LNCAP (cell line): ENCODE measurements at regions not wholly inside any gene's neighbourhood (a gene's known extent, or its start where the extent isn't known, plus 50 kb on each side); places are given as distances from the start of the nearest gene placed in this dataset.

ENCODE experiments used
- CTCF ChIP-seq: fragments of 450-650 bp; IDR thresholded peaks from 2 replicates; pipeline ENCODE4 v1.5.1; 2017; ENCODE audit warnings: mild to moderate bottlenecking

DNA sequence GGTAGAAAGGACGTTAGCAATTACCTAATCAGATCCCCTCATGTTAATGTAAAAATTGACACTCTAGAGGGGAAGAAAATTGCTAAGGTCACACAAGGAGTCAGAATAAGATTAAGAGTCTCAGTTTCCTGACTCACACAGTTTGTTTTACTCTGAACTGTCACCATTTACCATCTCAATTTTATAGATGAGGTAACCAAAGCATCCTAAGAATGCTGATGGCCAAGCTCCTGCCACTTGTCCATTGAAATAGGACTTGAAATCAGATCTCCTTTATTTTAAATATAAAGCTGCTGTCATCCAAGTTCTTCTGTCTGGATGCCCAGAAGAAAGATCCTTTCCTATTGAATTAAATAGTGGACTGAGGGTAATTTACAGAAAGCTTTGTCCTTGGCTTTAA is 114.8 kb upstream of the VAMP7 start:
- TF ChIP-seq CTCF: no peak

DNA sequence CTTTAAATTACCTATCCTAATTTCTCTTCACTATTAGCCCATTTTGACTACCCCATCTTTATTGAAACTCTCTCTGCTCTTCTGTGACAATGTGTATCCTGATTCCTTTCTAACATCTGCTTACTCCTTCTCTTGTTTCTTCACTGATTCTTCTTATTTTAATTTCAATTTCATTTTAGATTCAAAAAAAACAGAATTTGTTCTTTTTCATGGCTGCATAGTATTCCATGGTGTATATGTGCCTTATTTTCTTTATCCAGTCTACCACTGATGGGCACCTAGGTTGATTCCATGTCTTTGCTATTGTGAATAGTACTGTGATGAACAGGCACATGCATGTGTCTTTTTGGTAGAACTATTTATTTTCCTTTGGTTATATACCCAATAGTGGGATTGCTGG is 120.0 kb upstream of the VAMP7 start:
- TF ChIP-seq CTCF: no peak

DNA sequence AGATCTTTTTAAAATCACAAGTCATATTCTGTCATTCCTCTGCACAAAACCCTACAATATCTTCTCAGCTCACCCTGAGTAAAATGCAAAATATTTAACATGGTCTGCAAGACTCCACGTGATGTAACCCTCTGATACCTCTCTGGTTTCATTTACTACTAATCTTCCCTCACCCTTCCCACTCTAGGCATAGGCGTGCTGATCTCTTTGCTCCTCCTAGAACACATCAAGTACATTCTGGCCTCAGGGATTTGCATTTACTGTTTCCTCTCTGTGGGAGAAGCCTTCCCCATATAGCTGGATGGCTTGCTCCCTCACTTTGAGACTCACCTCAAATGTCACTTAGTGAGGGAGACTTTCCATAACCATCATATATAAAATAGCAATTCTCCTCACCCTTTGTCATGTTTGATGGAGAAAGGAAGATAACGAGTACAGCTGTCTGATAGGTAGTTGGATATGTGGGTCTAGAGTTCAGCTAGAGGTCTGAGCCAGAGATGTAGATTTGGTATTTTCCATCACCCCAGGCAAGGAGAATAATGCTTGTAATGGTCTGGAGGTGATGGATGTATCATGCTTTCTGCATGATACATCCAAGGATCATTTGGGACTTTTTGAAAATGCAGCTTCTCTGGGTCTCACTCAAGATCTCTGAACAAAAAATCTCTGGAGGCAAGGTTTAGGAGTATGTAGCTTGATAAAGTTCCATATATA is 123.9 kb upstream of the VAMP7 start:
- no peak for TF ChIP-seq CTCF

DNA sequence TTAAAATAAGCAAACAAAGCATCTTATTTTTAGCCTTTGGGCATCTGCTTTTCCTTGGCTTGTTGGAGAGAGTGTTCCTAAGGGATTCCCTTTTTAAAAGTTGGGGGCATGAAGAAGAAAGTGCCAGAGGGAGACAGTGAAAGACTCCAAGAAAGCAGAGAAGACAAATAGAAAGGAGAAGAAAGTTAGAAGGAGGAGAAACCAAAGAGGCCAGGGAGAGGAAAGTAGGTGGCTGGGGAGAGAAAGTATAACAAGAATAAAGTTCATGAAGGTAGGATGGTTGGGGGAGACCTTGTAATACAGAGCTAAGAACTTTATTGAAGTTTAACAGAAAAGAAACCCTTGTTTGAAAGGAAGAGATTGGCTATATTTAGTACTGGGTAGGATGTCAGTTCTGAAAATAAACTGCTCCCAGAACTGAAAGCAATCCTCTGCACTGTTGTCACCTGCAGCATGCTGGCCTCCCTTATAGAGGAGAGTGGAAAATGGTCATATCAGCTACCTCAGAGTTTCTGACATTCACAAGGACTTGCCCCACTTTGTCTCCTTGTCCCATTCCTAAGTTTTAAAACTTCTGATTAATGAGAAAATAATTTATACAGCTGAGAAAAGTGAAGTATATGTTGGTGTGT is 125.3 kb upstream of the VAMP7 start:
- TF ChIP-seq CTCF: no peak

GRCh38 chrX:155751131-155751530 is 130.0 kb upstream of the VAMP7 start:
- TF ChIP-seq CTCF: no peak

DNA sequence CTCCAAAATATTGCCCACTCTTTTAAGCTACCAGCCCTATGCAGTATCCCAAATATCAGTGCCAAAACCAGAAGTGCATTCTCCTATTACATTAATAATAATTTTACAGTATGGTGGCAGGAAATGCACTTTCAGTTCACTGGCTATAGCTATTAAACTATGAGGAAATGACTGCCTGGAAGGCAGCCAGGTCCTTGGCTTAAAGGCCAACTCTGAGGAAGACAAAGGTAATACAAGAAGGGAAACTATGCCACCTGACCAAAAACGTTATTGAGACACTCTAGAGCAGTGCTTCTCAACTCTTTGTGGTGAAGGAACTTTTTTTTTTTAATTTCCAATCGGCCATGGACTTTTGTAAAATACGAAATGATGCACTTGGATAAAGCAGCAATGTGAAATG is 133.6 kb upstream of the VAMP7 start:
- TF ChIP-seq CTCF: no peak

DNA sequence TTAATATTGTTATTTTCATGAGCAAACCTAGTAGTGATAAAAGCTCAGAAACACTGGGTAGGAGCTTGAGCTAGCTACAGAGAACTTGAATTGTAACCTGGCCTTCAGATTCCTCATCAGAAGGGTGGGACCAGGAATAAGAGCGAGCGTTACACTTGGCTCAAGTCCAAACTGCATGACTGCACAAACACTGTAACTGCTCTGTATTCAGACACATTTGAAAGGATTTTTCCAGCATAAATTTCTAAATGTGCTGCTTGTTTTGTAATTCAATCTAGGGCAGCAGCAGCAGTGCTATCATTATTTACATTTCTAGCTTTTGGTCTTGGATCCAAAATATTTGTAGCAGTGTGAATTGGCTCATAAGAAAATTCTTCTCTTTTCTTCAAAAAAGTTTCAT is 133.0 kb upstream of the TMLHE start:
- TF ChIP-seq CTCF: no peak
